ENCODE measurements at regions not wholly inside any gene's neighbourhood (a gene's known extent, or its start where the extent isn't known, plus 50 kb on each side); places are given as distances from the start of the nearest gene placed in this dataset.

DNA sequence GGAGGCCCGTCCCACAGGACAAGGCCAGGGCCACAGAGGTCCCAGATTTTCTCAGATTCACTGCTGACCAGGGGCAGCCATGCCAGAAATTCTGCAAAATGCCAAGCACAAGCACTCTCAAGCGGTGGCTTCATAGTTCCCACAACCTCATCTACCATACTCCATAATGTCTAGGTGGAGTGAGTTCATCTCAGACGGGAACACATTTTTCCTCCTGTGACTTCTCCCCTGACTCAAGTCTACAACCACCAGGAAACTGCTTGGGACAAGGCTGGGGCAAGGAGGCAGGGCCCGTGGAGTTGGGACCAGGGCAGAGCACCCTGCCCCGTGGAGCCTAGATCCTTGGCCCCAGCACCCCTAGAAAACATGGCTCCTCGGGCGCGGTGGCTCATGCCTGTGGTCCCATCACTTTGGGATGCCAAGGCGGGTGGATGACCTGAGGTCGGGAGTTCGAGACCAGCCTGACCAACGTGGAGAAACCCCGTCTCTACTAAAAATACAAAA, 150.7 kb upstream of the HAAO start:
- TF ChIP-seq CTCF (IDR thresholded peaks at IDR 0.05), result no peak
- Histone ChIP-seq H3K4me3 (no peak overlapping the region), H3K27ac (peak overlapping the region in 1 of 2 donors; percentile 78)
- DNase-seq (ENCODE audit: low spot score), result peak; percentile 69

- Histone ChIP-seq H3K4me3 (no peak overlapping the region), H3K27ac (peak overlapping the region; percentile 33 to 78)
- no peak for DNase-seq (ENCODE audit: low spot score)
- no peak for TF ChIP-seq CTCF (IDR thresholded peaks at IDR 0.05)
Observed at GRCh38 chr2:42942214-42942989, 150.0 kb upstream of the HAAO start.

GRCh38 chr2:42941633-42942176, 149.3 kb upstream of the HAAO start:
- no peak for TF ChIP-seq CTCF (IDR thresholded peaks at IDR 0.05)
- H3K27ac ChIP-seq, result peak overlapping the region; percentile 33 to 78
- no peak overlapping the region for H3K4me3 ChIP-seq
- DNase-seq (ENCODE audit: low spot score), result no peak

GRCh38 chr2:42939411-42940206, 147.2 kb upstream of the HAAO start:
- no peak for TF ChIP-seq CTCF (IDR thresholded peaks at IDR 0.05)
- Histone ChIP-seq H3K27ac (peak overlapping the region in 1 of 2 donors; percentile 59), H3K4me3 (no peak overlapping the region)
- DNase-seq (ENCODE audit: low spot score), result peak; percentile 71

- no peak overlapping the region for H3K4me3 ChIP-seq
- peak overlapping the region in 1 of 2 donors; percentile 59 for H3K27ac ChIP-seq
- DNase-seq (ENCODE audit: low spot score), result no peak
- no peak for TF ChIP-seq CTCF (IDR thresholded peaks at IDR 0.05)
Observed at GRCh38 chr2:42938671-42939370, 146.4 kb upstream of the HAAO start.

GRCh38 chr2:42937171-42937875, 144.9 kb upstream of the HAAO start:
- no peak for TF ChIP-seq CTCF (IDR thresholded peaks at IDR 0.05)
- no peak overlapping the region for H3K4me3 ChIP-seq
- H3K27ac ChIP-seq, result peak overlapping the region in 1 of 2 donors; percentile 42
- peak; percentile 68 for DNase-seq (ENCODE audit: low spot score)

Measured in coronary artery (tissue), 2 donors.